ENCODE measurements at regions not wholly inside any gene's neighbourhood (a gene's known extent, or its start where the extent isn't known, plus 50 kb on each side); places are given as distances from the start of the nearest gene placed in this dataset.

DNA sequence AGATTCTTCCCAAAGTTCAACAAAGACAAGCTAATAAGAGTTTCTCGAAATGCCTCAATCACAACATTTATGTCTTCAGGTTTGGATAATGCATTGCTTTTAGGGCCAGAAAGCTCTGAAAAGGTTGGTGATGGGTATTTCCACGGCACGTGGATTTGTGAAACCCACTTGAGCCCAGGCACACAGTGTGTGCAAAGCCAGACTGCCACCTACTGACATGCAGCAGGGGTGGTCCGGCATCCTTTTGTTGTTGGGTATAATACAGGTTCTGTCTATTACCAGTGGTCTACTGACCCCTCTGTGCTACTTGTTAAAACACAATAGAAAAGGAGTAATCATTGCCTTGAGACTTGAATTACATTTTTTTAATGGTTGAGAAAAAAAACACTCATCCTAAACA lies 225.6 kb downstream of the RAP2A start (continued):
- TF ChIP-seq, protein P1, sequence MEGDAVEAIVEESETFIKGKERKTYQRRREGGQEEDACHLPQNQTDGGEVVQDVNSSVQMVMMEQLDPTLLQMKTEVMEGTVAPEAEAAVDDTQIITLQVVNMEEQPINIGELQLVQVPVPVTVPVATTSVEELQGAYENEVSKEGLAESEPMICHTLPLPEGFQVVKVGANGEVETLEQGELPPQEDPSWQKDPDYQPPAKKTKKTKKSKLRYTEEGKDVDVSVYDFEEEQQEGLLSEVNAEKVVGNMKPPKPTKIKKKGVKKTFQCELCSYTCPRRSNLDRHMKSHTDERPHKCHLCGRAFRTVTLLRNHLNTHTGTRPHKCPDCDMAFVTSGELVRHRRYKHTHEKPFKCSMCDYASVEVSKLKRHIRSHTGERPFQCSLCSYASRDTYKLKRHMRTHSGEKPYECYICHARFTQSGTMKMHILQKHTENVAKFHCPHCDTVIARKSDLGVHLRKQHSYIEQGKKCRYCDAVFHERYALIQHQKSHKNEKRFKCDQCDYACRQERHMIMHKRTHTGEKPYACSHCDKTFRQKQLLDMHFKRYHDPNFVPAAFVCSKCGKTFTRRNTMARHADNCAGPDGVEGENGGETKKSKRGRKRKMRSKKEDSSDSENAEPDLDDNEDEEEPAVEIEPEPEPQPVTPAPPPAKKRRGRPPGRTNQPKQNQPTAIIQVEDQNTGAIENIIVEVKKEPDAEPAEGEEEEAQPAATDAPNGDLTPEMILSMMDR (IDR thresholded peaks at IDR 0.05 in 2 of 3, conservative IDR thresholded peaks at IDR 0.05 in 1 of 3; ENCODE audit: insufficient read depth in 2 of 3, low read depth in 1 of 3, low read length in 3 of 3), result peak; percentile 13 to 25 (median 16); a peak in 2 of 6 replicates
- TF ChIP-seq, protein P2, sequence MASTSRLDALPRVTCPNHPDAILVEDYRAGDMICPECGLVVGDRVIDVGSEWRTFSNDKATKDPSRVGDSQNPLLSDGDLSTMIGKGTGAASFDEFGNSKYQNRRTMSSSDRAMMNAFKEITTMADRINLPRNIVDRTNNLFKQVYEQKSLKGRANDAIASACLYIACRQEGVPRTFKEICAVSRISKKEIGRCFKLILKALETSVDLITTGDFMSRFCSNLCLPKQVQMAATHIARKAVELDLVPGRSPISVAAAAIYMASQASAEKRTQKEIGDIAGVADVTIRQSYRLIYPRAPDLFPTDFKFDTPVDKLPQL (IDR thresholded peaks at IDR 0.05; ENCODE audit: extremely low read depth, insufficient read length), result no peak
- TF ChIP-seq NR3C1 (CRISPR knock-in tag; IDR thresholded peaks at IDR 0.05), result no peak
- TF ChIP-seq ELF4 (CRISPR knock-in tag; IDR thresholded peaks at IDR 0.05), result no peak

DNA sequence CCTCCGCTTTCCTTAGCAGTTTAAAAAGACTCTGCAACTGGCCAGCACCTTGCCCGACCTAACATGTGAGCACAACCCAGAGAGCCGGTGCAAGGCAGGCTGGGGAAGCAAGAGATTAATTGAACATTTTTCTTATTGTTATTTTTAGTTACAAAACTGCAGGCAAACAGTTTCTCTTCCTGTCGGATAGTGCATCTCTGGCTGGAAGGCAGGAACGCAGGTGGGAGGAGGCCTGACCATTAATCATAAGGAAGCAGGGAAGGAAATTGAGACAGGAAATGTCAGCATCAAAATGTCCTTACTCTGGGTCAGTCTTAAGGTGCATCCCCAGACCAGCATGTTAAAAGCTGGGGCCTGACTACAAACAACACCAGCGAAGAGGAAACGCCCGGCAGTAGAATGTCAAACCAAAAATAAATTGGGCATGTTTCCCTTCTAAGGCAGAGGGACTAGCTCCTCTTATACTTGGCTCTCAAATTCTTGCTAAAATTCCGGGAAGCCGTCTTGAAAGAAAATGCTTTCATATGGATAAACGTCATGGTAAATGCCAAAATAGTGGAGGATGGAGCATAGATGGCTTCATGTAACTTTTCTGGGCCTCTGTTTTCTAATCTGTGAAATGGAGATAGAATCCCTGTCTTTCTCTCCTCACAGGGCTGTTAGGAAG lies 226.8 kb downstream of the RAP2A start:
- no peak overlapping the region for H3K4me3 ChIP-seq
- H3K4me1 ChIP-seq (replicated peaks in 1 of 2; ENCODE audit: control insufficient read depth in 2 of 2, insufficient read depth in 2 of 2, low read length in 2 of 2), result no peaks in the 10 kb centered on the region
- no peaks in the 10 kb centered on the region for H3K9me1 ChIP-seq (ENCODE audit: control insufficient read depth, insufficient read depth, low read length)
- FAIRE-seq (no peak), DNase-seq (ENCODE audit: extremely low read depth in 1 of 4, low spot score in 3 of 4) (no peak), ATAC-seq (no peak)
- WGBS (ENCODE audit: insufficient coverage, low coverage, missing lambda C conversion rate), result 0% methylated on average over 11 of the region's 11 CpGs
- no TSS peak for BruUV-seq (replicated peaks)
- no peaks in the 10 kb centered on the region for H3K9me3 ChIP-seq (replicated peaks; ENCODE audit: control insufficient read depth, insufficient read depth, low read depth, low read length)
- H3K36me3 ChIP-seq (ENCODE audit: control insufficient read depth, insufficient read depth, low read length), result no peaks in the 10 kb centered on the region
- H2AFZ ChIP-seq (ENCODE audit: low read depth, low read length), result no peak overlapping the region
- H3K4me2 ChIP-seq (ENCODE audit: insufficient read depth, low read length), result no peak overlapping the region
- intact Hi-C loops (cut with micrococcal nuclease), result no loop called here
- in situ Hi-C loops (cut with MboI), result no loop called here
- no peak overlapping the region for H3K9ac ChIP-seq (ENCODE audit: insufficient read depth in 1 of 2, low read depth in 2 of 2, low read length in 2 of 2)
- POLR2A ChIA-PET, result no interaction called here
- no peaks in the 10 kb centered on the region for H3K79me2 ChIP-seq (ENCODE audit: control insufficient read depth, insufficient read depth, low read length)
- H3K27me3 ChIP-seq (ENCODE audit: control insufficient read depth in 2 of 2, insufficient read depth in 2 of 2, low read length in 2 of 2), result no peaks in the 10 kb centered on the region
- H3K27ac ChIP-seq (ENCODE audit: extremely low read depth, low read depth, low read length), result no peak overlapping the region
- CTCF ChIA-PET (ENCODE audit: low intra/inter-chr PET ratio), result interaction anchor here (0.8 kb wide), 1 partner anchor 693 kb away, joined by 3 read pairs; no protein-coding TSS in a partner anchor
- H4K20me1 ChIP-seq (replicated peaks; ENCODE audit: control insufficient read depth, insufficient read depth, low read length), result no peaks in the 10 kb centered on the region
- TF ChIP-seq ADNP (tag; IDR thresholded peaks at IDR 0.05) (no peak), POLR2AphosphoS2 (IDR thresholded peaks at IDR 0.05; ENCODE audit: low read length) (no peak), TAF7 (tag; IDR thresholded peaks at IDR 0.05) (no peak), ZNF778 (CRISPR knock-in tag; IDR thresholded peaks at IDR 0.05) (no peak), KDM4B (IDR thresholded peaks at IDR 0.05; ENCODE audit: borderline replicate concordance in 2 of 2, low read depth in 1 of 2) (no peak), ZSCAN29 (IDR thresholded peaks at IDR 0.05) (no peak), HDAC1 (IDR thresholded peaks at IDR 0.05) (no peak), PHTF2 (CRISPR knock-in tag; IDR thresholded peaks at IDR 0.05) (no peak), ZNF239 (CRISPR knock-in tag; IDR thresholded peaks at IDR 0.05) (no peak), ZNF133 (CRISPR knock-in tag; IDR thresholded peaks at IDR 0.05) (no peak), ZNF77 (CRISPR knock-in tag; IDR thresholded peaks at IDR 0.05) (no peak), ZNF134 (CRISPR knock-in tag; conservative IDR thresholded peaks at IDR 0.05) (no peak), NCOA2 (IDR thresholded peaks at IDR 0.05; ENCODE audit: partially characterized antibody in 2 of 2) (no peak), SMAD1 (IDR thresholded peaks at IDR 0.05; ENCODE audit: low read depth, low read length, partially characterized antibody) (no peak)
- TF ChIP-seq, protein P3, sequence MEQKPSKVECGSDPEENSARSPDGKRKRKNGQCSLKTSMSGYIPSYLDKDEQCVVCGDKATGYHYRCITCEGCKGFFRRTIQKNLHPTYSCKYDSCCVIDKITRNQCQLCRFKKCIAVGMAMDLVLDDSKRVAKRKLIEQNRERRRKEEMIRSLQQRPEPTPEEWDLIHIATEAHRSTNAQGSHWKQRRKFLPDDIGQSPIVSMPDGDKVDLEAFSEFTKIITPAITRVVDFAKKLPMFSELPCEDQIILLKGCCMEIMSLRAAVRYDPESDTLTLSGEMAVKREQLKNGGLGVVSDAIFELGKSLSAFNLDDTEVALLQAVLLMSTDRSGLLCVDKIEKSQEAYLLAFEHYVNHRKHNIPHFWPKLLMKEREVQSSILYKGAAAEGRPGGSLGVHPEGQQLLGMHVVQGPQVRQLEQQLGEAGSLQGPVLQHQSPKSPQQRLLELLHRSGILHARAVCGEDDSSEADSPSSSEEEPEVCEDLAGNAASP (IDR thresholded peaks at IDR 0.05), result no peak

All from K562 (cell line).